Ovary (tissue), 3 donors: ENCODE measurements at regions not wholly inside any gene's neighbourhood (a gene's known extent, or its start where the extent isn't known, plus 50 kb on each side); places are given as distances from the start of the nearest gene placed in this dataset.

ENCODE experiments used
- CTCF ChIP-seq, 3 donors: fragments of 450-650 bp in 2 of 3; fragments of 200-600 bp in 1 of 3; IDR thresholded peaks; one replicate each; pipeline versions ENCODE4 v1.5.1 to v1.8.0; 2016 to 2022; ENCODE audit warnings: antibody characterized with exemption in 3 of 3, mild to moderate bottlenecking in 1 of 3
- EP300 ChIP-seq: sonication (generic); formaldehyde crosslinking; IDR thresholded peaks from one replicate; pipeline ENCODE4 v1.6.1; 2017; ENCODE audit warnings: antibody characterized with exemption
- POLR2A ChIP-seq: fragments of 450-650 bp; IDR thresholded peaks from one replicate; pipeline ENCODE4 v1.6.1; 2017; ENCODE audit warnings: antibody characterized with exemption, mild to moderate bottlenecking, moderate library complexity
- donor health status: DM: no; HTN: no; CAD: no.

DNA sequence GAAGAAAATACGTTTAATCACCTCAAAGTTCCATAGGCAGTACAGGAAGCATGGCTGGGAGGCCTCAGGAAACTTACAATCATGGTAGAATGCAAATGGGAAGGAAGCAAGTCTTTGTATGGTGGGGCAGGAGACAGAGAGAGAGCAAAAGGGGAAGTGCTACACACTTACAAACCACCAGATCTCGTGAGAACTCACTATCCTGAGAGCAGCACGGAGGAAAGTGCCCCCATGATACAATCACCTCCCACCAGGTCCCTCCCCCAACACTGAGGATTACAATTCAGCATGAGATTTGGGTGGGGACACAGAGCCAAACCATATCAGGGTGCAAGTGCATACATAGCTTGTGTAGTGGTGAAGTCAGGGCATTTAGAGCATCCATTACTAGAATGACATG is 92.3 kb upstream of the ANKRD10 start:
- TF ChIP-seq CTCF (IDR thresholded peaks at IDR 0.05) (no peak), EP300 (no peak), POLR2A (no peak)
